Superior temporal gyrus (tissue), 1 donor: ENCODE measurements at regions not wholly inside any gene's neighbourhood (a gene's known extent, or its start where the extent isn't known, plus 50 kb on each side); places are given as distances from the start of the nearest gene placed in this dataset.
A peak's percentile ranks its signal among the peaks of the same experiment; 100 is the strongest.

ENCODE experiments used
- DNase-seq: peaks from one replicate; pipeline ENCODE4 v3.0.0-alpha.2; 2016; ENCODE audit errors: extremely low spot score

DNA sequence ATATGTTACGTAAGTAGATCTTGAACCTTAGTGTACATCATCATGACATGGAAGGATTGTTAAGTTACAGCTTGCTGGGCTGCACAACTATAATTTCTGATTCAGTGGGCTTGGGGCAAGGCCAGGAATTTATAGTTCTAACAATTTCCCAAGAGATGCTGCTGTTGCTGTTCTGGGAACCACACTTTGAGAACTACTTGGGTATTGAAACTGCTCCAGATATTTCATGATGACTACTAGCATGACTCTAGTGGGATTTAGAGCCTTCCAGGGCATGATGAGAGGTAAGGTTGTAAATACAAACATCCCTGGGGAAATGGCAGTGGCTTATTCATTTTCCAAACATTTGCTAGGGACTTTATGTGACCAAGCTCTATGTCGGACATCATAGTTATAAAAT lies 904.8 kb upstream of the SEL1L start:
- no peak for DNase-seq

DNA sequence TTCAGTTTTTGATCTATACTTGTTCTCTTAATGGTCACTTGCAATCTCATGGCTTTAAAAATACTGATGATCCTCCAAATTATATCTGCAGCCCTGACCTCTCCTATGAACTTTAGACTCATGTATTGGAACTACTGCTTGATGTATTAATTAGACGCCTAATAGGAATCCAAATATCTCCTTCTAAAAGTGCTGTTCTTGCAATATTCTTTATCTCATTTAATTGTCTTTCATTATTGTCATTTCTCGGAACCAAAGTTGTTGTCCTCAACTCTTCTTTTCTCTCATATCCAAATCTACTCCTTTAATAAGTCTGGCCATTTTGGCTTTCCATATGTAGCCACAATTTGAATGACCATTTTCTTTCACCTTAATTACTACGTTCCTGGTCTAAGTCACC lies 907.6 kb upstream of the SEL1L start:
- DNase-seq = no peak

DNA sequence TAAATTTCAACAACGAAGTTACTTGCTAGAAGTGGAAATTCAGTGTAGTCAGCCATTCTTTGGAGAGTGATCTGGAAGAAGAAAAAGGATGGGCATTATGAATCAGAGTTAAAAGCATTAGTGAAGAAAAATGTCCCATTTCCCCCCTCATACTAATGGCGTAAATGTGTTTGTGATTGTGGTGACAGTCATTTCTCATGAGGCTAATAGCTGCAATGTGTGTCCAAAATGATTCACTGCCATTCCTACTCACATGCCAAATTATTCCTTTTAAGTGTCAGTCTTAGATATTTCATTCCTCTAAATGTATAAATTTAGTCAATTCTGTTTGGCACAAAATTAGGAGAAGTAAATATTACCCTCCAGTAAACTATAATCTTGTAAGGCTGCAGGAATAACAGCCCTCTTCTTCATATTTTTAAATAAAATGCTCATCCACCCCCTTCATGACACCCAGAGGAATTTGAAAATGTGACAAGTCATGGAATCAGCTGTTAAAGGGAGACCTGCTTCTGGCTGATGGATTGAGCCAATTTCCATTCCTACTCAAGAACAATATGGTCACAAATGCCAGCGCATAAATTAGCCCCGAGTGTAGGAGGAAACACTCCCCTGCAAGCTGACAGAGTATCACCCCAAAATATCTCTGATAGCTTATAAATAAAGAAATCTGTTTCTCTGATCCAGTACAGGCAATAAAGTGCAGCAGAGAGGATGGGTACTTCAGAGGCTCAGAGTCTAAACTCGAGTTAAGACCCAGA lies 912.3 kb upstream of the SEL1L start:
- peak; percentile 56 for DNase-seq

DNA sequence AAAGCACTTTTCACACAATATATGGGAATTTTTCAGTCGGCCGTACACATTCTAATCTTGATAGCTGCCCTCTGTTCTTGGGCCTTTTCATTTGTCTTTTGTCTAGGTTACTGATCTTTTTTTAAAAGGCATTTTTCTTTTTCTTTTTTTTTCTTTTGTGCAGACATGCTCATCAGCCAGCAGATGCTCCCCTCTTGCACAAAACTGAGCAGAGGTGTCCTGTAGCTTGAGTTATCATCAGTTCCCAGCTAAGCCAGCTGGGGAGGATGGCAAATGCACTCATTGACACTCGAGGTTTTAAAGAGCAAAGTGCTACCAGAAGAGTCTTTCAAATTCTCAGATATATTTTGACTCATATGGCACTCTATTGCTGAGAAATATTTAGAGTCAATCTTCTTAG lies 913.9 kb upstream of the SEL1L start:
- DNase-seq = no peak

DNA sequence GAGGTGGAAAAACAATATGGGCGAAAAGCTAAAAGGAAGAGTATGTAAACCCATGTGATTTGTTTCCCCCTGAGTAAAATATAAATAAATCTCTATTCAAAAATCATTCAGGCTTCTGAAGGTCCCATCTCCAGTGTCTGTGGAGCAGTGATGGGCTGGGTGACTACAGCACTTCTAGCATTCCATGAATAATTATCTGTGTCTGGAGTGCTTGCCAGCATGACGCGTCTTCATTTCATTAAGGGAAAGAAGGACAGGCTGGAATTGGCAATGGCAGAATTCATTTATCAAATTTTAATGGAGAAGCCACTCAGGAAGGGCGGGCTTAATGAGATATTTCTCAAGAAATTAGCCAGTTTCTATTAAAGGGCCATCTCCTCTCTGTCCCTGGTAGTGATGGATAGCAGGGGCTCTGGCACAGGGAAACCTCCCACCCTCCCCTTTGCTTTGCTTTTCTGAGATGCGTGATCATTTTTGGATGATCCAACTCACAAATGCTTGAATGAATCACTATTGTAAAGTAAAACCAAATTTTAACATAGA lies 916.3 kb upstream of the SEL1L start:
- DNase-seq = no peak

DNA sequence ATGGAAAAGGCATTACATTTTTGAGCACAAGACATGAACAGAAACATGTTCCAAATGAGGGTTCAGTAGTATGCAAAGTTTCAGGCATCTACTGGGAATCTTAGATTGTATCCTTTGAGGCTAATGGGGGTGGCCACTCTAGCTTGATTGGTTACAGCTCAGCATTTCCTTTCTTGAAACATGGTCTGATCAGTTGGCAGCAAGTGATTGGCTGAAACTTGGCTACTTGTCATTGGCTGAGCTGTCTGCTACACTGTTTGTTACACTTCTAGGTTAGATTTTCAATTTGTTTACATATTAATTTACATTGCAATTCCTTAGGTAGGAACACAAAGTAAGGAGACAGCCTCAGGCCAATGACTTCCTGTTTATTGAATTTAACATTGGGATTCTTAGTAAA lies 918.0 kb upstream of the SEL1L start:
- no peak for DNase-seq

DNA sequence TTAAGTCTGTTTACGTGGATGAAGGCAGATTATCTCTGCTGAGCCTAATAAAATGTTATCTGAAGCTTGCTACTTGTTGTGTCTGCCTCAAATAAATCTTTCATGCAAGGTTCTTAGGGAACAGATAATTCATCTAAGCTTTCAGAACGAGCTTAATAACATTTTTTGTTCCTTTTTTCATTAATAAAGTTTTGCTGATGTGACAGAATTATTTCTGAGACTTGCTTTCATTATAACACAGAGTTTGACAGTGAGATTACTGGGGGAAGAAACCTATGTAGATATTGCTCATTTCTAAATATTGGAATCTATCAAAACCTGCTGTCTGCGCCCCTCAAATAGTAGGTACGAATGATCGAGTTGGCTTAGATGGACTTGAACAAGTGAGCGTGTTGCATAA lies 948.7 kb upstream of the SEL1L start:
- no peak for DNase-seq

DNA sequence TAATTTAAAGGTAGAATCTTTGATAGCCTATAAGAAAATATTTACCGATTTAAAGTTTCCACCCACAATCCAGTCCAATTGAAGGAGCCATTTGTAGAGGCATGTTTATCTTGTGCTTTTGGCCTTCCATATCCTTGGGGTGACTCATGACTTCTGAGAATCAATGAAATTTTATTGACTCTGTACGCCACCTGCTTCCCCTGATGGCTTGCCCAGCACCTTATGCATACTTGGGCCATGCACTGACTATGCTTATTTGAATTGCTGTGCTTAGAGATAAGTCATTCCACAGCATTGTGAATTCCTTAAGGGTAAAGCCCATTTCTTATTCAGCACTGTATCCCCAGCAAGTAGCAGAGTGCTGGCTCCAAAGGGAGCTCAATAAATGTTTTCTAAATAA lies 954.8 kb upstream of the SEL1L start:
- DNase-seq = no peak

DNA sequence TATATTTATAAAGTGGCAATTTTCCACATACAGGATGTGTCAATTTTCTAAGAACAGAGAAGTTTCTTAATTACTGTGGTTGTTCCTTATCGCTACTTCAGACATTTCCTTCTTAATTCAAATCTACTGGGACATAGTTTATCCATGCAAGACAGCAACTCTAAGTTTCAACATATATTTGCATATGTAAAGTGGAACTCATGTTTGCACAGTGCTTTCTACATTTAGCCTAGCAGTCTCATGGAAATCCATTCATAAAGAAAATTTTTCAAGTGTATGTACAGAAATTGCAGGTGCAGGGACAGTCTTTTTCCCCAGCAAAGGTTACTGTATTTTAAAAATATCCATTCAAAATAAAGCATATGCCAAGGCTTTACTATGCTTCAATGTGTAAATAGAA lies 956.7 kb upstream of the SEL1L start:
- no peak for DNase-seq

DNA sequence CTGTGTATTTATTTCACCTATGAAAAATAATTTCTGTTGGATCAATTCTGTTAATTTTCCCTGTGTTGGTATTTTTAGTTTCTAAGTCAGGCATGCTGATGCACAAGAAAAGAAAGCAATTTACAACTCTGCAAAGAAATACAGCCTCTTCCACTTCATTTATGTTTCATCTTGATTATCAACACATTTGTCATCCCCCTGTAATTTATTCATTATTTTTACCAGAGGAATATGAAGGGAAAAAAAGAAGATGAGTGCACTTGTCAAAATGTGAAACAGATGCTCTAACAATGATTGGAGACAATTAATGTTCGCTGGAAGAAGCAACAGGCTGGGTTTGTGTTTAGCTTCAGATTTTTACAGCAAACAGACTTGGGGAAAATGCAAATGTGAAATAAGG lies 958.5 kb upstream of the SEL1L start:
- no peak for DNase-seq

DNA sequence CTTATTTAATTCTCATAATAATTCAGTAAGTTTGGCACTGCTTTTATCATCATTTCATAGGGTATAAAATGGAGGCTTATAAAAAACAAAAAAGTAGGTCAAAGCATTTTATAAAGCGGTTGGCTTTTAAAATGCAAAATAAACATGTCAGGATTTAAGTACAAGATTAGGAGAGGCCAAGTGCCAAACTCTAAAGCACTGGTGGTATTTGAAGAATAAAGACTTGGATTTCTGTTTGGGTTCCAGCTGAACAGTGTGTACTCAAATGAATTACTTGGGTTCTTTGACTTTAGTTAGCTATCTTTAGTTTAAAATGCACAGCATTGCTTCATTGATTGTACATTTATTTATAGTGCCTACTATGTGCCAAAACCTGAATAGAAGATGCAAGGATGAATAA lies 966.6 kb upstream of the SEL1L start:
- DNase-seq = no peak

DNA sequence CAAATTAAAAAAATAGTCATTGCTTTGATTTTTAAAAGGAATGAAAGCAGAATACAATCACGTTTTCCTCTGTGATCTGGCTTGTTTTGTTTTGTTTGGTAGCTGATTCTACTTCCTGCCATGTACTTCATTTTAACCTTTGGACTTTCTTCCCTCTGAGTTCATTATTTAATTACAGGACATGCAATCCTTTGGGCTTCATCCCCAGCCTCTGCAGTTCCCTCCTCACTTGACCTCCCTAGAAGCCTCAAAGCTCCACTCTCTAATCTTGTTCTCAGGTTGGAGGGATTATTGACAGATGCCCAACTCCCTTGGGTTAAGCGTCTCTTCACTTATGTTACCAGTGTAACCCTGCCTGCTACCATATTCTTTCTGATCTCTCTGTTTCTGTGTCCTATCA lies 967.9 kb upstream of the SEL1L start:
- no peak for DNase-seq

DNA sequence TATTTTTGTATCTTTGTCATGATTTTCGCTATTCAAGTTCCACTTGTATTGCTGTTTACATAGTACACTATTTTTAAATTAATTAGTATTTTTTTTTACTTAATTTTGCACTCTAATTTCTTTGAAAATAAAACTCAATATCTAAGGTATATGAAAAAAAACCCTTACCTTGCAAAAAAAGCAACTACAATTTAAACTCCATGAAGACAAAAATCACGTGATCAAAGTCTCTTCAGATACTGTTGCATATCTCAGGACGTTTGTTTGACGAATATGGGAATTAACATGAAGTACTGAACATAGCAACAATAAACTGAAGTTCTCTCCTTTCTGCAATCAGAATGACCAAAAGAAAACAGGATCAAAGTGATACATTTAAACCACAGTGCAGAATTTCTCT lies 968.4 kb upstream of the SEL1L start:
- DNase-seq = no peak

DNA sequence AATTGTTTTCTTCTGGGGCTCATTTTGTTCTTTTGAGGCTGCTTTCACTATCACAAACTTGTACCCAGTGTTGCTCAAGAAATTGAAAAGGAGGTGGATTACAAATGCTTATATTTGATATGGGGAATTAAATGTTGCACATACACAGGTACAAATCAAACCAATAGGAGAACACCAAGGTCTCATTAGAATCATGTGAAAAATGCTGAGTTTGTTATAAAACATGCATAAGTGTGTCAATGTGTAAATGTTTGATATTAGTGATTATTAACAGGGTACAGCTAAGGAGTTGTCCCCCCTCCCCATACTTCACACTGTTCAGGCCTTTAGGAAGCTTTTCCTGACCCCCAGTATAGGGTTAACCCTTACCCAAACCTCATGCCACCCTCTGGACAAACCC lies 971.2 kb upstream of the SEL1L start:
- no peak for DNase-seq

DNA sequence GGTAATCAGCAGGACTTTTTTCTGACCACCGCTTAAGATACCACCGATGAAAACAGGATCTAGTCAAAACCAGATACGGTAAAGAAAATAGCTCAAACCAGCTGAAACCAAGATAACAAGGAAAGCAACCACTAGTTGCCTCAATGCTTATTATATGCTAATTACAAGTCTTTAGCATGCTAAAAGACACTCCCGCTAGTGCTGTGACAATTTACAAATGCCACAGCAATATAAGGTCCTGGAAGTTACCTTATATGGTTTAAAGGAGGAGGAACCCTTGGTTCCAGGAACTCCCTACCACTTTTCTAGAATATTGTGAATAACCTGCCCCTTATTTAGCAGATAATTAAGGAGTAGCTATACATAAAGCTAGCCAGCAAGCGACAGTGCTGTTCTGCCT lies 976.4 kb upstream of the SEL1L start:
- DNase-seq = no peak

DNA sequence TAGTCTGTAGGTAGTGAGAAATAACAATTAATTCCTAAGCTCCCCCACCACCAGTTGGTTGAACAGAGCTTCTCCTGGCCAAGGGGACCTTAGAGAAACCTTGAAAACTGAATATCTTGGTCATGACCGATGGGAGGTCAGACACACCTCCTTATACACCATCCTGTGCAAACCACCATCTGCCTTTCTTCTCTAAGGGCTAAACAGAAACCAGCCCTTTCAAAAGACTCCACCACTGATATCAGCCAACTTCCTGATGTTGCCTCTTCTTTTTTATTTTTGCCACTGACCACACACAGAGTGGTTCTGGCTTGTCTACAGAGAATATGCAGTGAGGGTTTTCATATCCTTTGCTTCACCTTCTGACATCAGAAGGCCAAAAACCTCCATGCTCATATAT lies 977.7 kb upstream of the SEL1L start:
- no peak for DNase-seq

DNA sequence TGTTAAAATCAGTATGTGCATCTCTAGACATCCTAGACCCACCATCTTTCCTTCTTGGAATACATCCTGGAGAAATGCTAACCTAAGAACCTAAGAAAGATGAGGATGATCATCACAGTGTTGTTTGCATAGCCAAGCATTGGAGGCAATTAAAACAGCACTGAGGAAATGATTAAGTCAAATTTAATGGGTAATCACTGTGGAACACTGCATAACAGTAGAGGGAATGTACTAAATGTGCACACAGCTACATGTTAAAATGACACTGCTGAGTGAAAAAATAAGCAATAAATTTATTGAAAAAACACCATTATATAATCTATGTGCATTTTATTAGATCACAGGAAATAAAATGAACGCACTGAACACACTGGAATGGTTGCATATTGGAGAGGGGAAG lies 987.1 kb upstream of the SEL1L start:
- DNase-seq = no peak

DNA sequence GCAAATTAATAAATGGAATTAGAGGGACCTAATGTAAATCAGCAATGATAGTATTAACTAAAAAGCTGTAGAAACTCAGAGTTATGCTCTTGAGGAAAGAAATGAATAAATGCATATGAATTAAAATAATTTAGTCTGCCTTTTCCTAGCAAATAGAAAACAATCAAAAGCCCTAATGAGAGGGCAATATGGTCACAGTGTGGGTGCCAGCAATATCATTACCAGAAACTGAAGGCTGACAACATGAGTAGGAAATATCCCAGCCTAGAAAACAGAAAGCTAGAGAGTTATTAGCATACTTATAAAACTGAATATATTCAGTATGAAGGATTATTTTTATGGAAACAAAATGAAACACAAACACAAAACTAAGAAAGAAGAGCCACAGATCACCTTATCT lies 987.5 kb upstream of the SEL1L start:
- no peak for DNase-seq

DNA sequence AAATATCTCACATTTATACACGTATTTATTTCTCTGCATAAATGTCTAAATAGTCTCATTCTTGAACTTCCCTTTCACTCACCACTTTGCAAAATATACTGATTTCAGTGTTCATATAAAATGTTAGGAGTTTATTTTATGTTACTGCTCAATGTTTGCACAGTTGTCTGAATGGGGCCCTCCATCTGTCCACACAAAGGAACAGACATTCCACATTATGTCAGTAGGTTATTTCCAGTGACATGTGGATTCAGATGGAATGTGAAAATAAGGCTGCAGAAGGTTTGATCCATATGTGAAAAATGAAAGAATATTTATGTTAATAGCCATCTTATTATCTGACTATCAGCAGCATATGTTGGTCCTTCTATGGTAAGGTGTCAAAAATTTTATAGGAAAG lies 994.4 kb upstream of the SEL1L start:
- no peak for DNase-seq

DNA sequence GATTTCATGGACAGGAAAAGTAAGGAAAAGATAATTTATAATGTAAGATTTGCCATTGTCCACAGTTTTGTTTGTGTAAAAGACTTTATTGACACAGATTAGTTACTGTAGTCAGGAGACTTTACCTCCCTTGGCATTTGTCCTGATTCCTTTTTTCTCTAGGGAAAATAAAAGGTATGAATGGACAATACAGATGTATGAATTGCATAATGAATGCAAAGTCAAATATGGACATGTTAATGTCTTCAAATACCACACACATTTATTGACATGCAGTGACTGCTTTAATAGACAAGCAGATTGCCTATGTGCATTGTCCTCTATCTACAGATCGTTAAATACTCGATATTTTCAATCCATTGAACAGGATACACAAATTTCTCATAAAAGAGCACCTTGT lies 999.7 kb upstream of the SEL1L start:
- no peak for DNase-seq

DNA sequence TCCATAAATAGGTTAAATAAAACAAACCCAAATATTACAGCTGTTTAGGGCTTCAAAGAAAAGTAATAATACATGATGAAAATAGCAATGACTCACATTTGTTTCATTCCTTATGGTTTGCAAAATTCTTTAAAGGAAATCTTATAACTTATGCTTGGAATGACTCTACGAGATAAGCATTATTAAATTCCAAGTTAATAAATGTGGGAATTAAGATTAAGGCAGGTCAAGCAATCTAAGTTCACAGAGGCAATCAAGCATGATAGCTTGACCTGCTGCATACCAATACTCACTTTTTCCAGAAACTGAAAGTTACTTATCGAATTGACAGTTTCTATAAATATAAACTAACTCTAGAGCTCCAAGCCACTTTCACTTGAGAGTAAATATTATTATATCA lies 1002.9 kb upstream of the SEL1L start:
- DNase-seq = no peak

DNA sequence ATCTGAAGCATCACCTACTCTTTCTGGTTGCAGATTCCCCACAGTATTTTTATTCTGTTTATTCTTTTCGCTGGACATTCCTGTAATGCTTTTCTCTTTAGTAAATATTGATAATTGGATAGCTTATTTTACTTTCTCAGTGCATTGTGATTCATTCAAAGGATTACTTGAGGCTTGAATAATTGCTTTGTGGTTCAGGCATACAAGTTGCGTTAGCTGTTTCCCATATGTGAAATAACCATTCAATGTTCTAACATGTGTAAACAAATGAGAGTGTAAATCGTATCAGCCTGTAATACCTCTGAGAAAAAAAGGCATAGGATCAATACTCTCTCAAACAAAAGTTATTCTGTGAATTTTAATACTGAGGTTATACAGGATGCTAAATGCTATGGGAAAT lies 1004.2 kb upstream of the SEL1L start:
- DNase-seq = no peak

DNA sequence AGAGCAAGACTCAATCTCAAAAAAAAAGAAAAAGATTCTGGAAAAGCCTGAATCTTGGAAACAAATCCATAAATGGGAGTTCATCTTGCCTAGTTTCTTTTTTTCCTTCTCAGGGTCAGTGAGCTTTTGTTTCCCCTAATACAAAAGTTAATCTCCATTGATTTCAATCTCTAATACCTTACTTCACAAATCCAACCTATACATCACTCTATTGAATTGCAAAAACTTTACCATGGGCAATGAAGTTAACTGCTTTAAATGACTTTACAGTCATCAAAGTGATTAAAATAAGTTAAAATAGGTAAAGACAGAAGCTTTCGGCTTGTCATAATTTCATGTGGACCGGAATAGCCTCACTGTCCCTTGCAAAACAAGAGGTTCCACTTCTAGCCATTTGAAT lies 1012.7 kb upstream of the SEL1L start:
- DNase-seq = no peak

DNA sequence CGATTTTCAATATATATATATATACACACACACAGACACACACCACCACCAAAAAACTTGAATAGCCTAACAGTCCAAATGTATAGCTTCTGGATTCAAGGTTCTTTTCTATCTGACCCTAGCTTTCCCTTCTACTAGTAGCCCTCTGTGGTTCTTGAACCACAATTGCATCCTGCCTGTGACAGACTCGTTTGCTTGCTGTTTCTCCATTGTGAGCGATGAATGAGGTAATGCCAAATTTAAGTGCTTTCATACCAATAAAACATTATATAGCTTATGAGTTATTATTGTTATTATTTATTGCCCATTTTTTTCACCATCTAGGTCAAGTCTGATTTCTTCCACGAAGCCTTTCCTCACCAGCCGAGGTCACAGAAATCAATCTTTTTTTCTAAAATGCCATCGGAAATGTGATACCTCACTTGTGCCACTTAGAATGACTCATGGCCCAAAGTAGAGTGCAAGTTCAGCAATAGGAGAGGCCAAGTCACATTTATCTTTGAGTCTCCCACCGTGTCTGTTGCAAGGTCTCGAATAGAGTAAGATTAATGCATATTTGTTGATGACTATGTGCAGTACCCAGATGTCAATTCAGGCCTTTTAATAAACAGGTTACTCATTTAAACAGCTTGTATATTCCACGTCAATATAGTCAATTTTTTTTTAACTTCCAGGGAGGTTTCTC lies 1015.8 kb upstream of the SEL1L start:
- DNase-seq = no peak
